ENCODE measurements at regions not wholly inside any gene's neighbourhood (a gene's known extent, or its start where the extent isn't known, plus 50 kb on each side); places are given as distances from the start of the nearest gene placed in this dataset.
"Not testable (repeated sequence)": the region's sequence is repeated elsewhere in the genome, so short reads cannot be mapped to it uniquely, and the experiment has no call there.

GRCh38 chrX:112931900-112932299 is 91.3 kb upstream of the AMOT start:
- CTCF ChIA-PET, result no interaction called here
- Mint-ChIP-seq H3K27ac (no peak overlapping the region), H3K4me1 (no peaks in the 10 kb centered on the region), H3K4me3 (no peak overlapping the region), H3K27me3 (no peaks in the 10 kb centered on the region), H3K9me3 (no peaks in the 10 kb centered on the region), H3K36me3 (ENCODE audit: low read depth) (no peaks in the 10 kb centered on the region)
- ATAC-seq (ENCODE audit: low read depth) (no peak), DNase-seq (no peak)
- POLR2A ChIA-PET, result no interaction called here
- intact Hi-C loops (cut with micrococcal nuclease), result no loop called here
- TF ChIP-seq CTCF (IDR thresholded peaks at IDR 0.05), result no peak

GRCh38 chrX:112931478-112931877 is 90.8 kb upstream of the AMOT start:
- Mint-ChIP-seq H3K4me1 (no peaks in the 10 kb centered on the region), H3K27me3 (no peaks in the 10 kb centered on the region), H3K4me3 (no peak overlapping the region), H3K27ac (no peak overlapping the region), H3K36me3 (ENCODE audit: low read depth) (no peaks in the 10 kb centered on the region), H3K9me3 (no peaks in the 10 kb centered on the region)
- CTCF ChIA-PET, result no interaction called here
- no peak for TF ChIP-seq CTCF (IDR thresholded peaks at IDR 0.05)
- no peak for ATAC-seq (ENCODE audit: low read depth)
- no peak for DNase-seq
- intact Hi-C loops (cut with micrococcal nuclease), result no loop called here
- POLR2A ChIA-PET, result no interaction called here

GRCh38 chrX:112923381-112923780 is 82.8 kb upstream of the AMOT start:
- ATAC-seq (ENCODE audit: low read depth); CTCF ChIA-PET; H3K9me3 Mint-ChIP-seq; POLR2A ChIA-PET; DNase-seq; H3K4me3 Mint-ChIP-seq; H3K27me3 Mint-ChIP-seq; H3K4me1 Mint-ChIP-seq; intact Hi-C loops (cut with micrococcal nuclease); H3K36me3 Mint-ChIP-seq (ENCODE audit: low read depth); H3K27ac Mint-ChIP-seq: not testable (repeated sequence)

GRCh38 chrX:112913807-112914206 is 73.2 kb upstream of the AMOT start:
- TF ChIP-seq CTCF (IDR thresholded peaks at IDR 0.05), result no peak
- Mint-ChIP-seq H3K4me1 (no peaks in the 10 kb centered on the region), H3K36me3 (ENCODE audit: low read depth) (no peaks in the 10 kb centered on the region), H3K4me3 (no peak overlapping the region), H3K9me3 (no peaks in the 10 kb centered on the region), H3K27me3 (no peaks in the 10 kb centered on the region), H3K27ac (no peak overlapping the region)
- ATAC-seq (ENCODE audit: low read depth) (no peak), DNase-seq (no peak)
- ChIA-PET CTCF (no interaction called here), POLR2A (no interaction called here)
- intact Hi-C loops (cut with micrococcal nuclease), result no loop called here

GRCh38 chrX:112910418-112910817 is 69.8 kb upstream of the AMOT start:
- H3K4me3 Mint-ChIP-seq, result no peak overlapping the region
- H3K36me3 Mint-ChIP-seq (ENCODE audit: low read depth), result no peaks in the 10 kb centered on the region
- no peak for TF ChIP-seq CTCF (IDR thresholded peaks at IDR 0.05)
- H3K27ac Mint-ChIP-seq, result no peak overlapping the region
- CTCF ChIA-PET, result no interaction called here
- H3K27me3 Mint-ChIP-seq, result no peaks in the 10 kb centered on the region
- intact Hi-C loops (cut with micrococcal nuclease), result no loop called here
- H3K9me3 Mint-ChIP-seq, result no peaks in the 10 kb centered on the region
- ATAC-seq (ENCODE audit: low read depth) (no peak), DNase-seq (no peak)
- H3K4me1 Mint-ChIP-seq, result no peaks in the 10 kb centered on the region
- POLR2A ChIA-PET, result no interaction called here

GRCh38 chrX:112901869-112902725 is 61.5 kb upstream of the AMOT start:
- H3K27me3 Mint-ChIP-seq, result no peaks in the 10 kb centered on the region
- ChIA-PET POLR2A (no interaction called here), CTCF (no interaction called here)
- intact Hi-C loops (cut with micrococcal nuclease), result no loop called here
- H3K9me3 Mint-ChIP-seq, result no peaks in the 10 kb centered on the region
- no peaks in the 10 kb centered on the region for H3K4me1 Mint-ChIP-seq
- DNase-seq (no peak), ATAC-seq (ENCODE audit: low read depth) (no peak)
- TF ChIP-seq CTCF (IDR thresholded peaks at IDR 0.05), result no peak
- H3K36me3 Mint-ChIP-seq (ENCODE audit: low read depth), result no peaks in the 10 kb centered on the region
- no peak overlapping the region for H3K27ac Mint-ChIP-seq
- no peak overlapping the region for H3K4me3 Mint-ChIP-seq
